ENCODE measurements at regions not wholly inside any gene's neighbourhood (a gene's known extent, or its start where the extent isn't known, plus 50 kb on each side); places are given as distances from the start of the nearest gene placed in this dataset.

- no peak for DNase-seq (ENCODE audit: low read depth, low spot score)
Measured at GRCh38 chr10:88165849-88166271, 302.4 kb downstream of the PTEN start.

GRCh38 chr10:88168171-88169036 lies 305.0 kb downstream of the PTEN start:
- no peak for DNase-seq (ENCODE audit: low read depth, low spot score)

- no peak for DNase-seq (ENCODE audit: low read depth, low spot score)
Measured at GRCh38 chr10:88169037-88169319, 305.6 kb downstream of the PTEN start.

GRCh38 chr10:88170628-88171027 lies 307.2 kb downstream of the PTEN start:
- no peak for DNase-seq (ENCODE audit: low read depth, low spot score)

DNA sequence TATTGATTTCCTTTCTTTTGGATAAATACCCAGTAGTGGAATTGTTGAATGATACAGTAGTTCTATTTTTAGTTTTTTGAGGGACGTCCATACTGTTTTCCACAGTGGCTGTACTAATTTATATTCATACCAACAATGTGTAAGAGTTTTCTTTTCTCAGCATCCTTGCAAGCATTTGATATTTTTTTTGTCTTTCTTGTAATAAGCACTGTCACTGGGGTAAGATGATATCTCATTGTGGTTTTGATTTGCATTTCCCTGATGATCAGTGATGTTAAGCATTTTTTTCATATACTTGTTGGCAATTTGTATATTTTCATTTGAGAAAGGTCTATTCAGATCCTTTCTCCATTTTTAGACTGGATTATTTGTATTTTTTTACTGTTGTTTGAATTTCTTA lies 308.7 kb downstream of the PTEN start:
- no peak for DNase-seq (ENCODE audit: low read depth, low spot score)

- DNase-seq (ENCODE audit: low read depth, low spot score), result no peak
Measured at GRCh38 chr10:88174391-88174790, 311.0 kb downstream of the PTEN start.

DNA sequence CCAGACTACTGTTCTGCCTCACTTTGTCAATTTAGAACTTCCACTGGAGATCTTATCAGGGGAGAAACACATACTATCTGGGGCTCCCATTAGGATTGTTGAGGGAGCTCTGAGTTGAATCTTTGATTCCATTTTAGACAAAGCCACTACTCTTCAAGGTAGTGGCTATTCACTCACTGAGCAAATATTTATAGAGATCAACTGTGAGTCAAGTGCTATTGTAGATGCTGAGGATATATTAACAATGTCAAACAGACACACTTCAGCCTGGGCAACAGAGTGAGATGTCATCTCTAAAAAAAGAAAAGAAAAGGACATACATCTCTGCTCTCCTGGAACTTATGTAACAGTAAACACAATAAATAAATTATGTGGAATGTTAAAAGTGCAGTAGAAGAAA lies 315.3 kb downstream of the PTEN start:
- DNase-seq (ENCODE audit: low read depth, low spot score), result no peak

GRCh38 chr10:88179831-88180230 lies 316.4 kb downstream of the PTEN start:
- peak; percentile 28 for DNase-seq (ENCODE audit: low read depth, low spot score)

- no peak for DNase-seq (ENCODE audit: low read depth, low spot score)
Measured at GRCh38 chr10:88181902-88182600, 318.6 kb downstream of the PTEN start.

GRCh38 chr10:88182601-88182930 lies 319.1 kb downstream of the PTEN start:
- no peak for DNase-seq (ENCODE audit: low read depth, low spot score)

DNA sequence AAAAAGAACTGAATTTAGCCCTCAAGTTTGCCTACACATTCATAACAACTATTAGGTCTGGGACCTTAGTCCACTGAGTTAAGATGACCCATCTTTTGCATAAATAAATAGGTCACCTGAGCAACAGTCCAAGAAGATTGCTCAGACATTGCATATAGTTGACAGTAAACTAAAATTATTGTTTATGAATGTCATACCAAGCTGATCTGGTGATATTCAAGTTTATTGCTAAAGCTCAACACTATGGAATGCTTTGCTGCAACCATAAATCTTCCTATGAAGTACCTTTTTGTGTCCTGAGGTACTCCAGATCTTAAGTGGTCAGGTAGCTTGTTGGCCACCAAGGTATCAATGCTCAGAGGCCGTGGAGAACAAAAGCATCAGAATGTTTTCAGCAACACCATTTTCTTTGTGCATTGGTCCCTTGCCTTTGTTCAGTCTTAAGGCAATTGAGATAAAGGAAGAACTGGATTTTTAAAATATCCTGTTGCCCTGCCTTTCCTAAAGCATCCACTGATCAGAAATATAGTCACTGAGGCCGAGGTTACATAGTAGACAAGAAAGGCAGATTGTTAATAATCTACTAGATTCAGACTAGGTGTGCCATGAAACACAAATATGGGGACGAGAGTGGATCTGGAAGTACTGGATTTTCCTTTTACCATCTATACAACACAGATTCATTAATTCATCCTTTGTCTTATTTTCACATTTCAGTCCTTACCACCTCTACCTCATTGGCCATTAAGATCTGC lies 321.3 kb downstream of the PTEN start:
- no peak for DNase-seq (ENCODE audit: low read depth, low spot score)

DNA sequence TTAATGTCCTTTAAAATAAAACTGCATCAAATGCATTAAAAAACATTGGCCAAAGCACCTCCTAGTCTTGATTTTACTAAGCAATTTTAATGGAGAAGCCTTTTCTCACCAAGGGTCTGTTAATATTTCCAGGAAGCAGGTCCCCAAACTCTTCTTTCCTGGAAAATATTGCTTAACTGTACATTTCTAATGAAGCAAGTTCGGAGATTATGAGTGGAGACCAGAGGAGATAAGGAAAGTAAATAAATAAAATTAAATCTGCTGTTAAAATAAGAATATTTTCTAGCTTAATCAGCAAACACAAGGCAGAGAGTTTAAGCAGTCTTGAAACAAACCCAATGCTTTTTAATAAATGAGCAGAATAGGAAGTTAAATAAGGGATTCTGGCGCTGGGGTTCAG lies 322.4 kb downstream of the PTEN start:
- no peak for DNase-seq (ENCODE audit: low read depth, low spot score)

GRCh38 chr10:88186335-88186734 lies 322.9 kb downstream of the PTEN start:
- no peak for DNase-seq (ENCODE audit: low read depth, low spot score)

- DNase-seq (ENCODE audit: low read depth, low spot score), result no peak
Measured at GRCh38 chr10:88187472-88187871, 324.0 kb downstream of the PTEN start.

DNA sequence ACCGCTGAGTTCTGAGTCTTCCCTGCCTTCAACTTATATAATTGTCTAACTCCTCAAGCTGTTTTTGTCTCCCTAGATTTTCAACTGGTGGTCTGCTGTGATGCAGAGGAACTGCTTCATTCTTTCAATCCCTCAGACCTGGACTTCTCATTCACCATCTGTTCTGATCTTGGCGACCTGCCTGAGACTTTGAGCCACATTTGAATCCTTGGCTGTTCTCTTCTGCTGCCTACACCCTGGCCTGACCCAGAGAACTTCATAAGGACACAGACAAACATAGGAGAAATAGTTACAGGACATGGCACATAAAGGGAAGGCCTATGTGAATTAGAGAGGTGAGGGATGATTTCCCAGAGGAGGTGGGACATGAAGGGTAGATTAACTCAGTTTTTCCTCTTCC lies 326.7 kb downstream of the PTEN start:
- no peak for DNase-seq (ENCODE audit: low read depth, low spot score)

DNA sequence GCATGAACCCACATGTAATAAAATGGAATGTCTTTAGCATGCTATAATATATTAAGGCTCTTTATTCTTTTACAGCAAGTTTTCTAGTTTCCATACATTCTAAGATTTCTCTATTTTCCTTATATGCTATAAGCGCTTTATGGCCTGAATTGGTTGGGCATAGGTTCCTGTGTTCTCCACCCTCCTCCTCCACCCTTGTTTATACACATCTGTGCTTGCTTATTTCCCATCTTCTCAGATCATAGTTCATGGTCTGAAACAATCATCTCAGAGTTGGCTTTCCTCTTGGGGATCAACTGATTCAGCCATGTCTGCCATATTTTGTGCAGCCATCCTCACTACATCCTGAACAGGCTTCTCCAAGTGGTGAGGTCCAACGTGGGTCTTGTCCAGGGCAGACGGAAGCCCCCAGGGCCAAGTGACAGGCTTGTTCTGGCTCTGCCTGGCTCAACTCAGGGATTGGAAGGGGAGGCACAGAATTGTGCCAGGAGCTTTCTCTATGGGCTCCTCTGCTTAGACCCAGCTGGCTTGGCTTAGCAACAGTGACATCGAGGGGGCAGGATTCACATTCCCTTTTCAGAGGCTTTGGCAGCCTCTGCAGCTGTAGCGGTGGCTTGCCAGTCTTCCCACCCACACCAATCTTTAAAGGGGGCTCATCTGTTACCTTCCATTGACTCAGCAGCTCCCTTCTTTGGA lies 327.3 kb downstream of the PTEN start:
- DNase-seq (ENCODE audit: low read depth, low spot score), result no peak

- no peak for DNase-seq (ENCODE audit: low read depth, low spot score)
Measured at GRCh38 chr10:88193018-88193417, 329.6 kb downstream of the PTEN start.

DNA sequence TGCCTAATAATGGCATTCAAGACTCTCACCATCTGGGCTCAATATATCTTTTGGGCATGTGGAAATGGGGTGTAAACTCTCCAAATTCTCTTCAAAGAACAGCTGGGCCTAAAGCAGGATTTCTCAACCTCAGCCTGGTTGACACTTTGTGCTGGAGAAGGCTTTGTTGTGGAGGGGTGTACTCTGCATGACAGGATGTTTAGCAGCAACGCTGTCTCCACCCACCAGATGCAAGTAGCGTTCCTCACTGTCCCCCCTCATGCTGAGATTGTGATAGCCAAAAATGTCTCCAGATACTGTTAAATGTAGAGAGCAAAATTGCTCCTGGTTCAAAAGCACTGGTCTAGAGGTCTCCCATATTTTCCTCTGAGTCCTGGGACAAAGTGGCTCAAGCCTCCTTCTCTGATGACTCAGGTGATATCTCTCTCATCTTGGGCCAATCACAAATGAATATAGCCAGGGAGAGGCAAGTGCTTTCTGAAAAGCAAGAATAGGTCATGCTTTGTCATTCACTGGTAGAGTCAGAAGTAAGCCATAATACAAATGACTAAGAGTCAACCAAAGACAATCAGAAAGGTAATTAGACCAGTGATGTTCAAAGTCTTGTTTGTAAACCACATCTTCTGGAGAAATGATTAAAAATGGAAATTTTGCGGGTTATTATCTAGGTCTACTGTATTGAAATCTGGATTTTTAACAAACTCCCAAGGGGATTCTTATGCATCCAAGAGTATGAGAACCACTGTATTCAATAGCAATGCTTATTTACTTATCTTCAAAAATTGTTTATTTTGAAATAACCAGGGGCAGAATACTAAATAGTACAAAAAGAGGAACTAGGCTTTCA lies 330.8 kb downstream of the PTEN start:
- no peak for DNase-seq (ENCODE audit: low read depth, low spot score)

- DNase-seq (ENCODE audit: low read depth, low spot score), result no peak
Measured at GRCh38 chr10:88194961-88195367, 331.5 kb downstream of the PTEN start.

DNA sequence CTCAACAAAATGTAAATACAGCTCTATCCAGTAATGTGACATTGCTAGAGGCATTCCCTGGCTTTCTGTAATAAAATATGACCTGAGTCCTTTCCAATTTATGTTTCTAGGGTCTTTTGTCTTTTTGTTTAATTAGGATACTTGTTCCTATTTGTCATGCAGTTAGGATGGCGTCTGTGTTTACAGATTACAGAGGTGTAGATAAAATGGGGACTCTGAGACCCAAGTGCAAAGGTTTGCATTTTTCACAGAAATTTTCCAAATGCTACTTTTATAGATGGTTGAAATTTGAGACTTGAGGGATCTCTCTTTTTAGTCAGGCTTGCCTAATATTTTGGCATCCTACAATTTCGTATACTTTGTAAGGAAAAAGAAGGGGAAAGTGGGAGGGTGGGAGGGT lies 332.4 kb downstream of the PTEN start:
- no peak for DNase-seq (ENCODE audit: low read depth, low spot score)

- DNase-seq (ENCODE audit: low read depth, low spot score), result no peak
Measured at GRCh38 chr10:88196291-88196690, 332.9 kb downstream of the PTEN start.
